ENCODE measurements at regions not wholly inside any gene's neighbourhood (a gene's known extent, or its start where the extent isn't known, plus 50 kb on each side); places are given as distances from the start of the nearest gene placed in this dataset.
A peak's percentile ranks its signal among the peaks of the same experiment; 100 is the strongest.

- Histone ChIP-seq H3K4me3 (ENCODE audit: low read depth in 1 of 3, low read length in 3 of 3) (no peak overlapping the region), H3K27ac (ENCODE audit: low read depth in 1 of 2, low read length in 2 of 2) (no peak overlapping the region), H3K27me3 (ENCODE audit: control insufficient read depth in 4 of 4, insufficient read depth in 4 of 4, low read length in 3 of 4) (no peaks in the 10 kb centered on the region), H3K4me1 (ENCODE audit: control insufficient read depth in 4 of 4, insufficient read depth in 4 of 4, low read length in 3 of 4) (peaks cover 0 to 8% (median 0%) of the 10 kb centered on the region in 4 donors), H3K36me3 (ENCODE audit: control insufficient read depth in 4 of 4, insufficient read depth in 3 of 4, low read depth in 1 of 4, low read length in 3 of 4) (no peaks in the 10 kb centered on the region), H3K9ac (ENCODE audit: low read depth in 1 of 2, low read length in 2 of 2) (no peak overlapping the region), H3K9me3 (ENCODE audit: control insufficient read depth in 4 of 4, low read length in 3 of 4) (no peaks in the 10 kb centered on the region)
- WGBS: 94% methylated on average over 6 of the region's 6 CpGs
- DNase-seq (ENCODE audit: low spot score): no peak
- TF ChIP-seq FOXA2 (IDR thresholded peaks at IDR 0.05) (no peak), CTCF (IDR thresholded peaks at IDR 0.05; ENCODE audit: low read depth, low read length, missing input control) (no peak), JUND (IDR thresholded peaks at IDR 0.05) (no peak), HNF4G (IDR thresholded peaks at IDR 0.05) (no peak), RAD21 (IDR thresholded peaks at IDR 0.05) (peak in 1 of 2 donors; percentile 11), NR2F2 (IDR thresholded peaks at IDR 0.05) (no peak), HNF4A (conservative IDR thresholded peaks at IDR 0.05) (no peak)
Observed at GRCh38 chr5:68015381-68016302, 199.9 kb upstream of the PIK3R1 start.

GRCh38 chr5:68012831-68013230, 202.7 kb upstream of the PIK3R1 start:
- TF ChIP-seq GABPA (IDR thresholded peaks at IDR 0.05 in 1 of 2, conservative IDR thresholded peaks at IDR 0.05 in 1 of 2) (no peak), JUND (IDR thresholded peaks at IDR 0.05) (no peak), FOXA1 (IDR thresholded peaks at IDR 0.05) (no peak), EGR1 (IDR thresholded peaks at IDR 0.05; ENCODE audit: low read depth in 2 of 2) (no peak), FOXA2 (IDR thresholded peaks at IDR 0.05) (no peak), REST (IDR thresholded peaks at IDR 0.05) (no peak), RXRA (IDR thresholded peaks at IDR 0.05) (no peak), HNF4A (conservative IDR thresholded peaks at IDR 0.05) (no peak), TAF1 (conservative IDR thresholded peaks at IDR 0.05) (no peak), NR2F2 (IDR thresholded peaks at IDR 0.05) (no peak), HNF4G (IDR thresholded peaks at IDR 0.05) (no peak), RAD21 (IDR thresholded peaks at IDR 0.05) (no peak), SP1 (IDR thresholded peaks at IDR 0.05) (no peak), YY1 (IDR thresholded peaks at IDR 0.05) (no peak), CTCF (IDR thresholded peaks at IDR 0.05; ENCODE audit: low read depth, low read length, missing input control) (no peak), ZBTB33 (IDR thresholded peaks at IDR 0.05) (no peak), MAX (IDR thresholded peaks at IDR 0.05) (no peak)
- TF ChIP-seq, protein P1, sequence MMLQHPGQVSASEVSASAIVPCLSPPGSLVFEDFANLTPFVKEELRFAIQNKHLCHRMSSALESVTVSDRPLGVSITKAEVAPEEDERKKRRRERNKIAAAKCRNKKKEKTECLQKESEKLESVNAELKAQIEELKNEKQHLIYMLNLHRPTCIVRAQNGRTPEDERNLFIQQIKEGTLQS (IDR thresholded peaks at IDR 0.05): no peak

More at GRCh38 chr5:68012831-68013230, 202.7 kb upstream of the PIK3R1 start:
- no peak overlapping the region for H3K27ac ChIP-seq (ENCODE audit: low read depth in 1 of 2, low read length in 2 of 2)
- H3K9me3 ChIP-seq (ENCODE audit: control insufficient read depth in 4 of 4, low read length in 3 of 4): no peaks in the 10 kb centered on the region
- 87% methylated on average over 1 of the region's 1 CpG for WGBS
- H3K9ac ChIP-seq (ENCODE audit: low read depth in 1 of 2, low read length in 2 of 2): no peak overlapping the region
- no peak overlapping the region for H3K4me3 ChIP-seq (ENCODE audit: low read depth in 1 of 3, low read length in 3 of 3)
- H3K36me3 ChIP-seq (ENCODE audit: control insufficient read depth in 4 of 4, insufficient read depth in 3 of 4, low read depth in 1 of 4, low read length in 3 of 4): no peaks in the 10 kb centered on the region
- peaks cover 0 to 8% (median 0%) of the 10 kb centered on the region in 4 donors for H3K4me1 ChIP-seq (ENCODE audit: control insufficient read depth in 4 of 4, insufficient read depth in 4 of 4, low read length in 3 of 4)
- H3K27me3 ChIP-seq (ENCODE audit: control insufficient read depth in 4 of 4, insufficient read depth in 4 of 4, low read length in 3 of 4): no peaks in the 10 kb centered on the region
- DNase-seq (ENCODE audit: low spot score): no peak

Data from liver (tissue), 8 donors.